ENCODE measurements at regions not wholly inside any gene's neighbourhood (a gene's known extent, or its start where the extent isn't known, plus 50 kb on each side); places are given as distances from the start of the nearest gene placed in this dataset.

DNA sequence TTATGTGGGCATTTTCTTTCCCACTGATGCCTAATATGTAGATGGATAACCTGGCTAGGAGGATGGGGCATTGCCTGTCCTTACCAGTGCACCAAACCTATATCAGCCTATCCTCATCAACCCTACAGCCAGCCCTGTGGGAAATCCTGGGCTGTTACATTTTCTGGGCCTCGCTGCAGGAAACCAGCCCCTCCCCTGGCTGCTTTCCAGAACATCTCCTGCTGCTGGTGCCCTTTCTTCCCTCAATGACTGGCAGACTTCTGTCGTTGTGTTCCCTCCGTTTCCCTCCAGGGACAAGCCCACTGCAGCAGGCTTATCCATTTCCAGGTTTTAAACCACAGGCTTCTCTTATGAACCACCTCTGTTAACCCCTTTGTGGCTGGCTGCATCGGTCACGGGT lies 486.1 kb upstream of the COBL start:
- TF ChIP-seq ZBTB1 (tag by site-specific recombination; IDR thresholded peaks at IDR 0.05) (no peak), REST (tag by site-specific recombination; IDR thresholded peaks at IDR 0.05) (no peak), ZBTB21 (tag by site-specific recombination; IDR thresholded peaks at IDR 0.05) (no peak)
- TF ChIP-seq, protein P1, sequence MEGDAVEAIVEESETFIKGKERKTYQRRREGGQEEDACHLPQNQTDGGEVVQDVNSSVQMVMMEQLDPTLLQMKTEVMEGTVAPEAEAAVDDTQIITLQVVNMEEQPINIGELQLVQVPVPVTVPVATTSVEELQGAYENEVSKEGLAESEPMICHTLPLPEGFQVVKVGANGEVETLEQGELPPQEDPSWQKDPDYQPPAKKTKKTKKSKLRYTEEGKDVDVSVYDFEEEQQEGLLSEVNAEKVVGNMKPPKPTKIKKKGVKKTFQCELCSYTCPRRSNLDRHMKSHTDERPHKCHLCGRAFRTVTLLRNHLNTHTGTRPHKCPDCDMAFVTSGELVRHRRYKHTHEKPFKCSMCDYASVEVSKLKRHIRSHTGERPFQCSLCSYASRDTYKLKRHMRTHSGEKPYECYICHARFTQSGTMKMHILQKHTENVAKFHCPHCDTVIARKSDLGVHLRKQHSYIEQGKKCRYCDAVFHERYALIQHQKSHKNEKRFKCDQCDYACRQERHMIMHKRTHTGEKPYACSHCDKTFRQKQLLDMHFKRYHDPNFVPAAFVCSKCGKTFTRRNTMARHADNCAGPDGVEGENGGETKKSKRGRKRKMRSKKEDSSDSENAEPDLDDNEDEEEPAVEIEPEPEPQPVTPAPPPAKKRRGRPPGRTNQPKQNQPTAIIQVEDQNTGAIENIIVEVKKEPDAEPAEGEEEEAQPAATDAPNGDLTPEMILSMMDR (tag by site-specific recombination; IDR thresholded peaks at IDR 0.05), result no peak

Measured in HEK293 (cell line).